Kidney epithelial cell (primary cell): ENCODE measurements at regions not wholly inside any gene's neighbourhood (a gene's known extent, or its start where the extent isn't known, plus 50 kb on each side); places are given as distances from the start of the nearest gene placed in this dataset.

Experiments
- DNase-seq: peaks from one replicate; pipeline ENCODE4 v3.0.0-alpha.2; 2010; ENCODE audit warnings: low read depth
- H3K27me3 ChIP-seq: 2 replicates; pipeline ENCODE4 v1.6.0; 2011; ENCODE audit warnings: low read length; ENCODE audit not compliant: control insufficient read depth, insufficient read depth
- H3K36me3 ChIP-seq: 2 replicates; pipeline ENCODE4 v1.5.1; 2011; ENCODE audit warnings: low read length; ENCODE audit not compliant: control insufficient read depth, insufficient read depth
- H3K4me3 ChIP-seq: 2 replicates; pipeline ENCODE4 v1.5.1; 2011; ENCODE audit warnings: low read depth, mild to moderate bottlenecking, control low read depth, low read length
- CTCF ChIP-seq: IDR thresholded peaks from 2 replicates; pipeline ENCODE4 v1.5.1; 2011; ENCODE audit warnings: mild to moderate bottlenecking, moderate library complexity, low read length, control low read depth, inconsistent platforms; ENCODE audit not compliant: insufficient read depth, poor library complexity, severe bottlenecking

- TF ChIP-seq CTCF: no peak
- Histone ChIP-seq H3K4me3 (no peak overlapping the region), H3K27me3 (no peaks in the 10 kb centered on the region), H3K36me3 (no peaks in the 10 kb centered on the region)
- no peak for DNase-seq
Measured at GRCh38 chr2:76429374-76429773, 718.7 kb upstream of the GCFC2 start.

GRCh38 chr2:76427452-76427851 is 716.7 kb upstream of the GCFC2 start:
- H3K4me3 ChIP-seq: no peak overlapping the region
- no peaks in the 10 kb centered on the region for H3K27me3 ChIP-seq
- no peak for DNase-seq
- no peaks in the 10 kb centered on the region for H3K36me3 ChIP-seq
- no peak for TF ChIP-seq CTCF

GRCh38 chr2:76415821-76416220 is 705.1 kb upstream of the GCFC2 start:
- DNase-seq: no peak
- Histone ChIP-seq H3K27me3 (no peaks in the 10 kb centered on the region), H3K36me3 (no peaks in the 10 kb centered on the region), H3K4me3 (no peak overlapping the region)
- TF ChIP-seq CTCF: no peak

- no peak for TF ChIP-seq CTCF
- DNase-seq: no peak
- no peaks in the 10 kb centered on the region for H3K36me3 ChIP-seq
- H3K27me3 ChIP-seq: no peaks in the 10 kb centered on the region
- no peak overlapping the region for H3K4me3 ChIP-seq
Measured at GRCh38 chr2:76413436-76413835, 702.7 kb upstream of the GCFC2 start.

- no peak for DNase-seq
- no peak overlapping the region for H3K4me3 ChIP-seq
- H3K27me3 ChIP-seq: no peaks in the 10 kb centered on the region
- H3K36me3 ChIP-seq: no peaks in the 10 kb centered on the region
- TF ChIP-seq CTCF: no peak
Measured at GRCh38 chr2:76406134-76406855, 695.6 kb upstream of the GCFC2 start.

- H3K36me3 ChIP-seq: no peaks in the 10 kb centered on the region
- H3K4me3 ChIP-seq: no peak overlapping the region
- no peaks in the 10 kb centered on the region for H3K27me3 ChIP-seq
- no peak for TF ChIP-seq CTCF
- no peak for DNase-seq
Measured at GRCh38 chr2:76393356-76393755, 682.6 kb upstream of the GCFC2 start.
